BJ (cell line): ENCODE measurements at regions not wholly inside any gene's neighbourhood (a gene's known extent, or its start where the extent isn't known, plus 50 kb on each side); places are given as distances from the start of the nearest gene placed in this dataset.

ENCODE experiments used
- CTCF ChIA-PET: fragments of 350-600 bp; formaldehyde crosslinking; extraction: SDS; loops from one replicate; lab custom pipeline; 2021; ENCODE audit warnings: antibody characterized with exemption, inconsistent platforms; lab: Yijun Ruan, JAX
- POLR2A ChIA-PET: fragments of 300-600 bp; sonication (Branson Sonifier 250); formaldehyde crosslinking; extraction: SDS; loops from one replicate; lab custom pipeline; 2021; ENCODE audit warnings: antibody characterized with exemption; lab: Charles Lee
- DNase-seq: peaks from one replicate; pipeline ENCODE4 v3.0.0-alpha.2; 2011; ENCODE audit warnings: low read depth
- H3K27me3 ChIP-seq: 2 replicates; pipeline ENCODE4 v1.6.0; 2011; ENCODE audit warnings: low read length; ENCODE audit not compliant: control insufficient read depth, insufficient read depth
- H3K36me3 ChIP-seq: 2 replicates; pipeline ENCODE4 v1.5.1; 2011; ENCODE audit warnings: low read length; ENCODE audit not compliant: control insufficient read depth, insufficient read depth
- H3K4me3 ChIP-seq: 2 replicates; pipeline ENCODE4 v1.5.1; 2011; ENCODE audit warnings: low read depth, mild to moderate bottlenecking, control low read depth, low read length
- TF ChIP-seq, protein P1 (sequence below): IDR thresholded peaks from 2 replicates; pipeline ENCODE4 v1.5.1; 2011; ENCODE audit warnings: low read depth, mild to moderate bottlenecking, control low read depth, inconsistent platforms, low read length, moderate library complexity; ENCODE audit not compliant: insufficient read depth

DNA sequence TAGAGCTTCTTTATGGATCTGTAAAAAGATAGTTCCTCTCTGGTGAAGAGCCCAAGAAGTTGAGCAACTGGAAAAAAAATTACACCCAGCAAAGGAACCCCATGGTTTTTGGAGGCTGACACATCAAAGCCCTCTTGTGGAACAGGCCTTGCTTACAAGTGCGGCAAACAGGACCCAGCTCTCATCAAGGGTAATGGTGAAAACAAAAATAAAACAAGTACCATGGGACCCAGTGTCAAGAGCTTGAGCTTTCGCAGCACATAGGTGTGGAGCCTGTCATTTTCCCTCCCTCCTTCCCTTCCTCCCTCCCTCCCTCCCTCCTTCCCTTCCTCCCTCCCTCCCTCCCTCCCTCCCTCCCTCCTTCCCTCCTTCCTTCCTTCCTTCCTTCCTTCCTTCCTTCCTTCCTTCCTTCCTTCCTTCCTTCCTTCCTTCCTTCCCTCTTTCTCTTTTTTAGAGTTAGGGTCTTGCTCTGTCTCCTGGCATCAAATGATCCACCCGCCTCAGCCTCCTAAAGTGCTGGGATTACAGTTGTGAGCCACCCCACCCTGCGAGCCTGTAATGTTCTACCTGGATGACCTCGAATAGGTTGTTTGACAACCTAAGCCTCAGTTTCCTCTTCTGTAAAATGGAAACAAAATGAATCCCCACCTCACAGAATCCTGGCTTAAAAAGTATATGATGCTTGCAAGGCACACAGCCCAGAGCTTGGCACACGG lies 114.3 kb upstream of the RPH3A start:
- POLR2A ChIA-PET: no interaction called here

GRCh38 chr12:112680993-112681392 lies 110.6 kb upstream of the RPH3A start:
- TF ChIP-seq, protein P1, sequence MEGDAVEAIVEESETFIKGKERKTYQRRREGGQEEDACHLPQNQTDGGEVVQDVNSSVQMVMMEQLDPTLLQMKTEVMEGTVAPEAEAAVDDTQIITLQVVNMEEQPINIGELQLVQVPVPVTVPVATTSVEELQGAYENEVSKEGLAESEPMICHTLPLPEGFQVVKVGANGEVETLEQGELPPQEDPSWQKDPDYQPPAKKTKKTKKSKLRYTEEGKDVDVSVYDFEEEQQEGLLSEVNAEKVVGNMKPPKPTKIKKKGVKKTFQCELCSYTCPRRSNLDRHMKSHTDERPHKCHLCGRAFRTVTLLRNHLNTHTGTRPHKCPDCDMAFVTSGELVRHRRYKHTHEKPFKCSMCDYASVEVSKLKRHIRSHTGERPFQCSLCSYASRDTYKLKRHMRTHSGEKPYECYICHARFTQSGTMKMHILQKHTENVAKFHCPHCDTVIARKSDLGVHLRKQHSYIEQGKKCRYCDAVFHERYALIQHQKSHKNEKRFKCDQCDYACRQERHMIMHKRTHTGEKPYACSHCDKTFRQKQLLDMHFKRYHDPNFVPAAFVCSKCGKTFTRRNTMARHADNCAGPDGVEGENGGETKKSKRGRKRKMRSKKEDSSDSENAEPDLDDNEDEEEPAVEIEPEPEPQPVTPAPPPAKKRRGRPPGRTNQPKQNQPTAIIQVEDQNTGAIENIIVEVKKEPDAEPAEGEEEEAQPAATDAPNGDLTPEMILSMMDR: no peak
- H3K36me3 ChIP-seq: no peaks in the 10 kb centered on the region
- CTCF ChIA-PET: no interaction called here
- no peak for DNase-seq
- H3K27me3 ChIP-seq: no peaks in the 10 kb centered on the region
- POLR2A ChIA-PET: no interaction called here
- no peak overlapping the region for H3K4me3 ChIP-seq

More for the DNA sequence above, 114.3 kb upstream of the RPH3A start:
- CTCF ChIA-PET: no interaction called here
- TF ChIP-seq, protein P1: no peak
- no peak for DNase-seq
- Histone ChIP-seq H3K27me3 (no peaks in the 10 kb centered on the region), H3K36me3 (no peaks in the 10 kb centered on the region), H3K4me3 (no peak overlapping the region)

GRCh38 chr12:112682586-112682985 lies 109.0 kb upstream of the RPH3A start:
- CTCF ChIA-PET: no interaction called here
- POLR2A ChIA-PET: no interaction called here
- Histone ChIP-seq H3K4me3 (no peak overlapping the region), H3K27me3 (no peaks in the 10 kb centered on the region), H3K36me3 (no peaks in the 10 kb centered on the region)
- TF ChIP-seq, protein P1: no peak
- DNase-seq: no peak

DNA sequence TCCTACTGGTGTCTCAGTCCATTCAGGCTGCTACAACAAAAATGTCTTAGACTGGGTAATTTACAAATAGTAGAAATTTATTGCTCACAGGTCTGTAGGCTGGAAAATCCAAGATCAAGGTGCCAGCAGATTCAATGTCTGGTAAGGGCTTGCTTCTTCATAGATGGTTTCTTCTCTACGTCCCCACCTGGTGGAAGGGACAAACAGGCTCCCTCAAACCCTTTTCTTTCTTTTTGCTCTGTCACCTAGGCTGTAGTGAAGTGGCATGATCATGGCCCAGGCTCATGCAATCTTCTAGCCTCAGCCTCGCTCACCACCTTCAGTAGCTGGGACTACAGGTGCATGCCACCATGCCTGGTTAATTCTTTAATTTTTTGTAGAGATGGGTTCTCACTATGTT lies 106.8 kb upstream of the RPH3A start:
- DNase-seq: no peak
- H3K36me3 ChIP-seq: no peaks in the 10 kb centered on the region
- H3K4me3 ChIP-seq: no peak overlapping the region
- ChIA-PET POLR2A (no interaction called here), CTCF (no interaction called here)
- TF ChIP-seq, protein P1: no peak
- no peaks in the 10 kb centered on the region for H3K27me3 ChIP-seq

DNA sequence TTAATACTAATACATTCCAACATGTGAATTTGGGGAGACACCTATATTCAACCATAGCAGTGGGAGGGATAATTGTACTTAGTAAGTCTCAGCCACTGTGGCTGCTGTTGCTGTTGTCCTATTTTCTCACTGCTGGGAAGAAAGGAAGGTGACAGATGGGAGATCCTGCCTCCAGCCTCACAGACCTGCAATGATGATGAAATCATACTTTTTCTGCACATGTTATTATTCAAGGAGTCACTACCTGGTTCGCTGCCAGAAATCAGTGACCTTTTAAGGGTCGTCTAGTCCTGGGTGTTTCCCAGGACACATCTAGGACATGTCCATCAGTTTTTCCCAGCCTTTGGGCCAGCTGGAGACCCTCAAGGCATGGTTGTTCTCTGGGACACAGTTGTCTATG lies 106.2 kb upstream of the RPH3A start:
- Histone ChIP-seq H3K27me3 (no peaks in the 10 kb centered on the region), H3K36me3 (no peaks in the 10 kb centered on the region), H3K4me3 (no peak overlapping the region)
- POLR2A ChIA-PET: no interaction called here
- DNase-seq: no peak
- CTCF ChIA-PET: no interaction called here
- TF ChIP-seq, protein P1: no peak
